ENCODE measurements at regions not wholly inside any gene's neighbourhood (a gene's known extent, or its start where the extent isn't known, plus 50 kb on each side); places are given as distances from the start of the nearest gene placed in this dataset.

GRCh38 chr3:117625174-117625573 lies 915.6 kb downstream of the TUSC7 start:
- TF ChIP-seq CTCF (IDR thresholded peaks at IDR 0.05; ENCODE audit: insufficient read depth, low read depth, low read length) = no peak
- TF ChIP-seq EZH2 (IDR thresholded peaks at IDR 0.05; ENCODE audit: insufficient read depth, low read length) = no peak

Measured in astrocyte (in vitro differentiated cells and primary cell).